GM10266 (cell line): ENCODE measurements at regions not wholly inside any gene's neighbourhood (a gene's known extent, or its start where the extent isn't known, plus 50 kb on each side); places are given as distances from the start of the nearest gene placed in this dataset.

Source experiments
- DNase-seq: peaks from one replicate; pipeline ENCODE4 v3.0.0; 2012; ENCODE audit errors: extremely low spot score
- TF ChIP-seq, protein P1 (sequence below): IDR thresholded peaks from 2 replicates; pipeline ENCODE4 v1.5.1; 2012; ENCODE audit warnings: mild to moderate bottlenecking, low read depth; ENCODE audit not compliant: control insufficient read depth, insufficient read depth; ENCODE audit errors: missing control alignments

DNA sequence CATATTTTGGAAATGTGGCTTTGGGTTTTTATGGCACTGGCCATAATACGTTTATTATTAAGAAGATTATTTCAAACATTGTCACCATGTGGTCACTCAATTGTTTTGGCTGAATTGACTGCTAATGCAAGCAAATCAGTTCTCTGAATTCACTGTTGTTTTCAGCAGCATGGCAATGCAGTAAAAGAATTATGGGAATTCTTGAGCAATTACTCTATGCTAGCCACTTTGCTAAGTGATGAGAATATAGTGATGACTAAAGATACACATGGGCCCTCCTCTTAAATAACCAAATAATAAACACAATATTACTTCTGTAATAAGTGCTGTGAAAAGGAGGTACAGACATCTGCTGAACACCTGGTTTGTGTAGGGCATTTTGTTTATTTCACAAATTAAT lies 58.0 kb upstream of the FANCL start:
- DNase-seq, result no peak
- TF ChIP-seq, protein P1, sequence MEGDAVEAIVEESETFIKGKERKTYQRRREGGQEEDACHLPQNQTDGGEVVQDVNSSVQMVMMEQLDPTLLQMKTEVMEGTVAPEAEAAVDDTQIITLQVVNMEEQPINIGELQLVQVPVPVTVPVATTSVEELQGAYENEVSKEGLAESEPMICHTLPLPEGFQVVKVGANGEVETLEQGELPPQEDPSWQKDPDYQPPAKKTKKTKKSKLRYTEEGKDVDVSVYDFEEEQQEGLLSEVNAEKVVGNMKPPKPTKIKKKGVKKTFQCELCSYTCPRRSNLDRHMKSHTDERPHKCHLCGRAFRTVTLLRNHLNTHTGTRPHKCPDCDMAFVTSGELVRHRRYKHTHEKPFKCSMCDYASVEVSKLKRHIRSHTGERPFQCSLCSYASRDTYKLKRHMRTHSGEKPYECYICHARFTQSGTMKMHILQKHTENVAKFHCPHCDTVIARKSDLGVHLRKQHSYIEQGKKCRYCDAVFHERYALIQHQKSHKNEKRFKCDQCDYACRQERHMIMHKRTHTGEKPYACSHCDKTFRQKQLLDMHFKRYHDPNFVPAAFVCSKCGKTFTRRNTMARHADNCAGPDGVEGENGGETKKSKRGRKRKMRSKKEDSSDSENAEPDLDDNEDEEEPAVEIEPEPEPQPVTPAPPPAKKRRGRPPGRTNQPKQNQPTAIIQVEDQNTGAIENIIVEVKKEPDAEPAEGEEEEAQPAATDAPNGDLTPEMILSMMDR, result no peak

DNA sequence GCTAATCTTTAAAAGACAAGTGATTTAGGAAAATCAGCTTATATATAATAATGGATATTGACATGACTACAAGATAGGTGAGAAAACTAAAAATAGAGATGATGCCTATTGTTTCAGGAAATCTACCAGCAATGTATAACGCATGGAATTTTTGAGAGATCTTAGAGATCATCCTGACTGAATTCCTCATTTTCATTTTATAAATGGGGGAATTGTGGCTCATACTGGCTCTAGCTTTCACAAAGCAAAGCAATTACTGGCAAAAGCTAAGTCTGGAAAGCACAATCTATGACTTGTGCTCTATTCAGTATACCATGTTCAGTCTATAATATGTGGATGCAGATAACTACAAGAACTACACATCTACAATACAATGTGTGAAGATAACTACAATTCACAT lies 51.9 kb upstream of the FANCL start:
- DNase-seq, result no peak
- TF ChIP-seq, protein P1, result no peak

DNA sequence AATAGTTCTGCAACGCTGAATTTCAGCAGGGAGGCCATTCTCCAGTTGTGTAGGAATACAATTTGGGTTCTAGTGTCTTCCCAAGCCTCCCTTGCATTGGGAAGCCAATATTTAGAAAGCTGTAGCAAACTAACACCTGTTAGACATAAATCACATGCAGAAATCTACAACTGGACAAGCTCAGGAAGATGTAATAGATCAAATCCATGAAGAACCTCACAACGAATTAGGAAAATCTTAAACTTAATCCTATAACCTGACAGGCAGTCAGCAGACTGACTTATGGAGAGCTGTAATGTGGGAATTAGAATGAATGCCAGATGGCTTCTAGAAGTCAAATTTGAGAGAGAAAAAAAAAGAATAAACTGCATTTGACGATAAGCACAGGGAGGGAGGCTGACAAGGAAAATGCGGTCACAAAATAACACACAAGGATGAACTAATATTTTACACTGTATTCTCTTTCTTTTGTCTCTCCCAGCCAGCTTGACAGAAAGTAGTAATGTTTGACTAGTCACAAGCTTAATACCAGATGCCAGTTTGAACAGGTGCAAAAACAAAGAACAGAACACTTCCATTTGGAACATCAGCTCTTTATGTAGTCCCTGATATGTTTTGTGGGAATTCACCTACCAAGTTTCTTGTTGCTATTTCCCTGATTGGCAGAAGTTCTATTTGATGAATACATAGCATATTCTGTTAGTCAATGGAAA lies 50.8 kb upstream of the FANCL start:
- TF ChIP-seq, protein P1, result no peak
- DNase-seq, result no peak
